SKM-1 (cell line): ENCODE measurements at regions not wholly inside any gene's neighbourhood (a gene's known extent, or its start where the extent isn't known, plus 50 kb on each side); places are given as distances from the start of the nearest gene placed in this dataset.
A peak's percentile ranks its signal among the peaks of the same experiment; 100 is the strongest.
"Not testable (repeated sequence)": the region's sequence is repeated elsewhere in the genome, so short reads cannot be mapped to it uniquely, and the experiment has no call there.

Source experiments
- DNase-seq: peaks from one replicate; lab custom pipeline; 2025; ENCODE audit not compliant: unreplicated experiment; lab: John Stamatoyannopoulos, UW

- peak; percentile 63 for DNase-seq
Observed at GRCh38 chr3:155995525-155996370, 124.6 kb upstream of the KCNAB1 start.

DNA sequence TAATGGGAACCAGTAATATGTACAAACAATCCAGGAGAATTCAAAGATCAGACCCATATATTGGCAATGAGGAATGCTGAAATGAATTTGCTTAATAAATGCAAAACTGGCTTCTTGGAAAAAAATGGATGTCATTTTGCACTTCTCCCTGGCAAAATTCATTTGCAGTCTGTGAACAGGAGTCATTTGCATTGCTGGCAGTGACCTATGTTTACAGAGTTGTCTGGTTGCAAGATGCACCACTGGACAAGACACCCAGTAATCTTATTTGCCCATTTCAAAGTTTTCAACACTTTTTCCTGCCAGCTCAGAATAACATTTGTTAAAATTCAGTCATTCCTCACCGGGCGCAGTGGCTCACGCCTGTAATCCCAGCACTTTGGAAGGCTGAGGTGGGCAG, 123.5 kb upstream of the KCNAB1 start:
- DNase-seq, result no peak

DNA sequence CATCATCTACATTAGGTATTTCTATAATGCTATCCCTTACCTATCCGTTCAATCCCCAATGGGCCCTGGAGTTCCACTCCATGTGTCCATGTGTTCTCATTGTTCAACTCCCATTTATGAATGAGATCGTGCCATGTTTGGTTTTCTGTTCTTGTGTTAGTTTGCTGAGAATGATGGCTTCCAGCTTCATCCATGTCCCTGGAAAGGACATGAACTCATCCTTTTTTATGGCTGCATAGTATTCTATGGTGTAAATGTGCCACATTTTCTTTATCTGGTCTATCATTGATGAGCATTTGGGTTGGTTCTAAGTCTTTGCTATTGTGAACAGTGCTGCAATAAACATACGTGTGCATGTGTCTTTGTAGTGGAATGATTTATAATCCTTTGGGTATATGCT, 122.2 kb upstream of the KCNAB1 start:
- not testable (repeated sequence) for DNase-seq

- DNase-seq, result no peak
Observed at GRCh38 chr3:156005736-156006135, 114.6 kb upstream of the KCNAB1 start.

DNA sequence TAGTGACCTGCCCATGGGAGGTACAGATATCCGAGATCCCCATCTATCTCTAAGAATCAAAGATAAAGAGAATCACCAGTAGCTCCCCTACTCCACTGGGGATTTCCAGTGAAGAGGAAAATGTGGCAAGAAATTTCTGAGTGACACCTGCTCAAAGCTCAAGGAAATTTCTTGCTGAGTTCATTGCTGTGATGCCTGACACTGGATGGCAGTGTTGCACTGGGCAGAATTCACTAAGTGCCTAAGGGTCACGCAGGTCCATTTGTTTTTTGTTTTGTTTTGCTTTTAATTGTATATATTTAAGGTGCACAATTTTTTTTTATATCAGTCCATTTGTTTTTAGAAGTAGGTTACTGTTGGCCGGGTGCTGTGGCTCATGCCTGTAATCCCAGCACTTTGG, 109.5 kb upstream of the KCNAB1 start:
- DNase-seq, result no peak

DNA sequence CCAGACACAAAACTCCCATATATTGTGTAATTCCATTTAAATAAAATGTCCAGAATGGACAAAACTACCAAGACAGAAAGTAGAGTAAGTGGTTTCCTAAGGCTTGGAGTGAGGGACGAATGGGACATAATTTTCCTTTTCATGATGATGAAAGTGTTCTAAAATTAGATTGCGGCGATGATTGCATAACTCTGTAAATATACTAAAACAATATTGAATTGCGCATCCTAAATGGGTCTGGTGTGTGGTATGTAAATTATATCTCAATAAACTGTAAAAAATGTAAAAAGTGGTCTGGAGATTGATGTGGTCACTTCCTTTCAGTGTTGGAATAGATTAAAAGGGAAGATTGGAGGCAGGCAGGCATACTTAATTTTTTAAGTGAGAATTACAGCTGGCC, 105.9 kb upstream of the KCNAB1 start:
- DNase-seq, result no peak

DNA sequence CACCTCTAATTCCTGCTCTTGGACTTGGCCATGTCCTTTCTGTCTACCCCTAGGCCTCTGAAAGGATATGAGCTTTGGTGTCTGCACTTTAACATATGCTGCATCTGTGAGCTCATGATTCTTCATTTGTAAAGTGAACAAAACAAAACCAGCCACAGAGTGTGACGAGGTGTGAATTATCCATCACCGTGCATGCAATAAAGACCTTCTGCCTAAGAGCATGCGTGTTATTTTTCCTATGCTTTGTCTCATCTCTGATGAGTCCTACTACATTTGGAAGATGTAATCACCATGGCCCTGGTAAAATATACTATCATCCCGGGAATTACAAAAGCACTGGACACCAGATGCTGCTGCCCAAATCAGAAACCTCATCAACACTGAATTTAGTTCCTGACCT, 103.5 kb upstream of the KCNAB1 start:
- no peak for DNase-seq

DNA sequence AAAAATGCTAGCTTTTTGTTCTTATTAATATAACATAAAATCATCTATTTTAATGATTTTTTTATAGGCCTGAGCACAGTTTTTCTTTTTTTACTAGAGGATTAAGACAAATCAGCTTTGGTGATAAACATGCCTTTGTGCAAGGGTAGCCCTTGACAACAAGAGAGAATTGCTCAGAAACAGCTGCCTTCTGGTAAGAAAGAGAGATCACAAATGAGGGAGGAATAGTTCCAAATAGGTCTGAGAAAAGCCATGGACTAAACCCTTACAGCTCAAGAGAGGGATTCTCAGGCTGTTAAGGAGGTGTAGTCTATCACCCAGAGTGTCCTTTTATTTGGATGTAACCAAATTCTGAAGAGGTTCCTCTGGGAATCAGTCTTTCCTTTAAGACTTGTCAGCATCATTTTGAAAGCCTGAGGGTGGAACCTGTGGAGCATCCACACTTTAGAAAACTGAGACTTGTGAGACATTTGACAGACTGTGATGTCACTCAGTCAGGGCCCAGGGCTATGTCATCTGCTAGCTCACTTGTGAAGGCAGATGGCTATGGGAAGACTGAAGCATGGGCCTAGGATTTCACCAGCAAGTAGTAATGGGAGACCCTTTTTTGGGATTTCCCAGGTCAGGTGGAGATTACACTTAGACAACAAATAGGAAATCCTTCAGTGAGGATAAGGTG, 102.9 kb upstream of the KCNAB1 start:
- no peak for DNase-seq

DNA sequence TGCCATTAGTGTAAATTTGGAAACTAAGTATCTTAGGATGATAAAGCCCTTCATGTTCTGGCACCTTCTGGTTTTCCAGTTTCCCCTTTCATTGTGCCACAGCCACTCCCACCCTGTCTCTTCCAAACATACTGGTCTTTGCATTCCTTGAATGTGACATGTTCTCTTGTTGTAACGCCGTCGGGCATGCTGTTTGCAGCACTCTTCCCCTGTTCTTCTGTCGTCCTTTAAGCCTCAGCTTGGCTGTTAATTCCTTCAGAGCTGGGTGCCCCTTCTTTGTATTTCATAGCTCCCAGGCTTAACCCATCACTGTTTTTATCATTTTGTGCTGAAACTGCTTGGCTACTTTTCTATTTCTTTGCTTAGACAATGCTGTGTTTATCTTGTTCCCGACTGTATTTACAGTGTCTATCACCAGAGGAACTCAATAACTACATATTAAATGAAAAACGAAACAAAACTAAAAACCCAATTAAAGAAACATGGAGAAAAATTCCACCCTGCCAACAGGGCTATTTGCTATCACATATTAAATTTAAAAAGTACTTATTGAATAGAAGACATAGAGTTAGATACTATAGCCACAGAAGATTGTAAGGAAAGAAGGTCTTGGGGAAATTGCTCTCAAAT, 95.4 kb upstream of the KCNAB1 start:
- no peak for DNase-seq

GRCh38 chr3:156029208-156029607, 91.2 kb upstream of the KCNAB1 start:
- DNase-seq, result no peak

DNA sequence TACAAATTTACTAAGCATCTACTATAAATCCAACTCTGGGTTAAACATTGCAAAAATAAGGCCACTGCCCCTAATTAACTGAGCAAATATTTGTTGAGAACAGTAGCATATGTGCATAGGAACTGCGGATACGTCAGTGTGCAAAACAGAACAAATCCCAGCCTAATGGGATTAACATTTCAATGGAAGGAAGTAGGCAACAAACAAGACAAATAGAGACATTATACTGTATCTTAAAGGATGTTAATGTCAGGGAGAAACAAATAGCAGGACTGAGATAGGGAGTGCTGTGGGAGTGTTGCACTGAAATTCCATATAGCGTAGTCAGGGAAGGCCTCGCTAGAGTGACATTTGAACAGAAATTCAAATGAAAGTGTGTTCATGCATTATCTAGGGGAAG, 89.7 kb upstream of the KCNAB1 start:
- no peak for DNase-seq

DNA sequence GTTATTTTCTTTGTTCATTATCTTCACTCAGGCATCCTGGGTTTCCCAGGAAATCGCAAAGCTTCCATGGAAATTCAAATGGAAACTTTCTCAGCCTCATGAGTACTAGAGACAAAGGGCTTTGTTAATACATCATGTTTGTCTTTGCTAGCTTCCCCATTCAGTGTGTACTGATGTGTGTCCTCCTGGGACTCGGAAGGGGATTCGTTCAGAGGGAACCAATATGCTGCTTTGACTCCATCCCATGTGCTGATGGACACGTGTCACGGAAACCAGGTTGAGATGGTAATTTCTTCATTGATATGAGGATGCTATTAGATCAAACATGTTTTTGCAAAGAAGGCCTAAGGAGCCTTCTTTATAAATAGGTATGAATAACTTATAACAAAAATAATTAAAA, 87.0 kb upstream of the KCNAB1 start:
- DNase-seq, result no peak

GRCh38 chr3:156035158-156035557, 85.2 kb upstream of the KCNAB1 start:
- no peak for DNase-seq

DNA sequence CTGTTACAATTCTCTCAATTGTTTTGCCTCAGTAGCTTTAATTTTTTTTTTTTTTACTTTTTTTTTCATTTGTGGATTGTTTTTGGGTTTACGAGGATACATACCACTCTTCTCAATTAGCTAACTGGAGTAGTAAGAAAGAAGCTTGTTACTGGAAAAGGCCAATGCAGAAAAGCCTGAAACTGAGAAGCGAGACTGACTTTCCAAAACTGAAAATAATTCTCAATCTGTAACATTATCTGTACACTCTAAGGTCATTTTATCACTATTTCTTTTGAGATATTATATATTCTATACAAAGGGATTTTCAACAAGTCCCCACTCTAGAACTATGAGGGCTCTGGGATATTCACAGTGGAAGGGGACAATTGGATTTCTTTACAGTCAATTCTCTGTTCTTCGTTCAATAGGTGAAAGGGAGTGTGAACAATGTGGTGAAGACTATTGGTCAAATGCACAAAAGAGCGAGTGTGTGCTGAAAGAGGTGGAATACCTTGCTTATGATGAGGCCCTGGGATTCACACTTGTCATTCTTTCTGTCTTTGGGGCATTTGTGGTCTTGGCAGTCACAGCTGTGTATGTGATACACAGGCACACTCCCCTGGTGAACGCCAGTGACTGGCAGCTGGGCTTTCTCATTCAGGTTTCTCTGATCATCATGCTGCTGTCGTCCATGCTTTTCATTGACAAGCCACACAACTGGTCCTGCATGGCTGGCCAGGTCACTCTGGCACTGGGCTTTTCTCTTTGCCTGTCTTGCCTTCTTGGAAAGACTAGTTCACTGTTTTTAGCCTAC, 83.9 kb upstream of the KCNAB1 start:
- no peak for DNase-seq

DNA sequence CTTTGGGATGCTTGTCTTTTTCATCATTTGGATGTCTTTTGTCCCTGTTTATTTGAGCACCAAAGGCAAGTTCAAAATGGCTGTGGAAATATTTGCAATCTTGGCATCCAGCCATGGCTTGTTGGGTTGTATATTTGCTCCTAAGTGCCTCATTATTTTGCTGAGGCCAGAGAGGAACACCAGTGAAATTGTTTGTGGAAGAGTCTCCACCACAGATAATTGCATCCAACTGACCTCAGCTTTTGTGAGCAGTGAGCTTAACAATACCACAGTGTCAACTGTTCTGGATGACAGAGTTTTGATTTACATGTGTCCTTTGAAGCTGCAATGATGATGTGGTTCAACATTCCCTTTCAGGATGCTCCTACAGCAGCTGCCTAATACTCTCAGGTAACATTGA, 83.0 kb upstream of the KCNAB1 start:
- no peak for DNase-seq

DNA sequence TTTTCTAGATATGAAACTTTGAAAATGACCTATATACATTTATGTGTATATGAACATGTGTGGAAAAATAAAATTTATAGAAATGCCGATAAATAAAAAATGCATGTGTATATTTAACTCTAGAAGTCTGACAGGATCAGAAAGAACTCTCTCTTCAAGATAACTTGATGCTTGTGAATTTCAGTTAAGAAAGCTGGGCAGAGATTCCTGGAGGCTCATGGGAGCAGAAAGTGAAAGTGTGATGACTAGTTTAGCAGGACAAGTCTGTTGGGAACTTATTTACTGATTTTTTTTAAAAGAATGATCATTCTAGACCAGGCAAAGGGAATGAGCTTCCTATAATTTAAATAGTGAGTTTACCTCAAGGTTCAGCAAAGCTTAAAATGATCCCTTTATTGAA, 81.5 kb upstream of the KCNAB1 start:
- no peak for DNase-seq

DNA sequence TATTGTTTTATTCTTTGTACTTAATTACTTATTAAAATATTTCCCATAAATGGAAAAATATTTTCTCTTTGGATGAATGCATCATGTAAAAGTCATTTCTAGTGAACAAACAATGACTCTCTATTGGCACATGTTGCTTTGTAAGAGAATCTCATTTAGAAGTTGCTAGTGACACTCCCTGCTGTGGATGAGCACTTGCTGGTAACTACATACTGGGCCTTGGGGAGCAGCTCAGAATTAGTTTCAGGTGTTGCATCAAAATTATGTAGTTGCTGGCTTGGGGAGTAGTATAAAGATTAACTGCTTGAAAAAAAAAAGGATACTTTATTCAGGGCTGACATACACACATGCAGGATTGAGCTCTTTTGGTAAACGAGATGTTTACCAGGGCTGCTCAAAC, 80.3 kb upstream of the KCNAB1 start:
- DNase-seq, result no peak

GRCh38 chr3:156041216-156041841, 79.0 kb upstream of the KCNAB1 start:
- DNase-seq, result not testable (repeated sequence)

- DNase-seq, result not testable (repeated sequence)
Observed at GRCh38 chr3:156041856-156042255, 78.5 kb upstream of the KCNAB1 start.

GRCh38 chr3:156043832-156044633, 76.3 kb upstream of the KCNAB1 start:
- DNase-seq, result not testable (repeated sequence)
